Muscle layer of duodenum (tissue), 2 donors: ENCODE measurements at regions not wholly inside any gene's neighbourhood (a gene's known extent, or its start where the extent isn't known, plus 50 kb on each side); places are given as distances from the start of the nearest gene placed in this dataset.

Source experiments
- H3K27ac ChIP-seq: one replicate; pipeline ENCODE4 v1.7.0; 2013; ENCODE audit warnings: mild to moderate bottlenecking, low read length
- H3K27me3 ChIP-seq: one replicate; pipeline ENCODE4 v1.7.0; 2013; ENCODE audit warnings: low read depth, mild to moderate bottlenecking, control low read depth, low read length
- H3K36me3 ChIP-seq, 2 donors: one replicate each; pipeline ENCODE4 v1.7.0; 2013; ENCODE audit warnings: low read length in 2 of 2, control low read depth in 1 of 2, mild to moderate bottlenecking in 1 of 2; ENCODE audit not compliant: insufficient read depth in 2 of 2, control insufficient read depth in 1 of 2
- H3K4me1 ChIP-seq, 2 donors: one replicate each; pipeline ENCODE4 v1.7.0; 2013; ENCODE audit warnings: low read length in 2 of 2, mild to moderate bottlenecking in 2 of 2, control low read depth in 1 of 2, moderate library complexity in 1 of 2; ENCODE audit not compliant: insufficient read depth in 2 of 2, control insufficient read depth in 1 of 2
- H3K4me3 ChIP-seq, 2 donors: one replicate each; pipeline ENCODE4 v1.7.0; 2013; ENCODE audit warnings: low read length in 2 of 2, low read depth in 1 of 2, mild to moderate bottlenecking in 1 of 2
- H3K9me3 ChIP-seq, 2 donors: one replicate each; pipeline ENCODE4 v1.7.0; 2013; ENCODE audit warnings: low read length in 2 of 2, control low read depth in 1 of 2, mild to moderate bottlenecking in 1 of 2; ENCODE audit not compliant: control insufficient read depth in 1 of 2
- donor health status: healthy.

DNA sequence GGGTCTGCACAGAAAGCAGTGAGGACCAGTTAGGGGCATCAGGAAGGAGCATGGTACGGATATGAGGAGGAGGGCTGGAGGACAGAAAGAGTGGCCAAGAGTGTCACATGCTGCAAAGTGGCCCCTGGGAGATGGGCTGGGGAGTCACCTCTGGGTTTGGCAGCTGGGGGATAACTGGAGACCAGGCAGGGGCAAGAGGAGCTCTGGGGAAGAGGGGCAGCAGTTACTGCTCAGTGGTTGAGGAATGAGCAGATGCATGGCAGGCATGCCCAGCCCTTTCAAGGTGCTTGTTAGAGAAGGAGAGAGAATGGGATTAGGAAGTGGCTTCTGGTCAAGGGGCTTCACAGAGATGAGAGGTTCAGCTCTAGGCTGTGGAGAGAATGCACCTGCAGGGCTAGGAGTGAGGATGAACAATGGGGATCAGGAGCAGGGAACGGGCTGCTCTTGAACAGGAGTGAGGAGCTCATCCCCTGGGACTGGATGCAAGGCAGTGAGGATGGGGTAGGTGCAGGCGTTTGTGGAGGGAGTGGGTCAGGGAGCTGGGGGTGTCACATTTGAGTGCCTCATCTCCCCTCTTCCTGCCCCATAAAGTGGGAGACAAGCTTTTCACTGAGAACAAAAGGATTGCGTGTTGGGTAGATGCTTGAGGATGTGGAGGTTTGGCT lies 127.5 kb downstream of the PAPOLA start:
- Histone ChIP-seq H3K4me3 (no peak overlapping the region), H3K4me1 (no peaks in the 10 kb centered on the region), H3K27ac (no peak overlapping the region), H3K36me3 (no peaks in the 10 kb centered on the region), H3K9me3 (peaks cover 0 to 12% of the 10 kb centered on the region in 2 donors), H3K27me3 (no peaks in the 10 kb centered on the region)

DNA sequence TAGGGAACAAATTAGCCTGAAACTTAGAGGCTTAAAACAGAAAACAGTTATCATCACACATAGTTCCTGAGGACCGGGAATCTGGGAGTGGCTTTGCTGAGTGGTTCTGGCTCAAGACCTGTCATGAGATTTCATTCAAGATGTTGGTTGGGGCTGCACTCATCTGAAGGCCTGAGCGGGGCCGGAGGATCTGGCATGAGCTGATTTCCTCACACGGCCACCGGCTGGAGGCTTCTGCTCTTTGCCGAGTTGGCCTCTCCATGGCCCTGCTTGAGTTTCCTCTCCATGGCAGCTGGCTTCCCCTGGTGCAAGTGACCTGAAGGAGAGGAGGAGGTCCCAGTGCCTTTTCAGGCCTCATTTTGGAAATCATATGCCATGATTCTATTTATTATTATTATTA lies 128.1 kb downstream of the PAPOLA start:
- peaks cover 0 to 12% of the 10 kb centered on the region in 2 donors for H3K9me3 ChIP-seq
- no peak overlapping the region for H3K4me3 ChIP-seq
- no peaks in the 10 kb centered on the region for H3K36me3 ChIP-seq
- no peaks in the 10 kb centered on the region for H3K4me1 ChIP-seq
- H3K27me3 ChIP-seq: no peaks in the 10 kb centered on the region
- H3K27ac ChIP-seq: no peak overlapping the region

DNA sequence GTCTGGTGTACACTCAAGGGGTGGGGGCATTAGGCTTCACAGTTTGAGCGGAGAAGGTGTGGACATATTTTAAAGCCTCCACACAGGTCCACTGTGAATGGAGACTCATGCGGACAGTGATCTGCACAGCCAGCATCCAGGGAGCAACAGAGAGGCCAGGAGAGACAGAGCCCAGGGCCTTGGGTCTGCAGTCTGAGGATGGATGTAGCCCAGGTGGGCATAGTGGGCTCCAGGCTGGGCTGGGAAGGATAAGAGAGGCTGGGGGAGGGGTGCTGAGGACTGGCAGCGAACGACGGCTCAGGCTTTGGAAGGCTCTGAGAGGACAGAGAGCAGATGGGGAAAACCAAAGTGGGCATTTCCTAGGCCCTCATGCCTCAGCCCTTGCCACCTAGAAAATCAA lies 128.8 kb downstream of the PAPOLA start:
- Histone ChIP-seq H3K4me3 (no peak overlapping the region), H3K27me3 (no peaks in the 10 kb centered on the region), H3K9me3 (peaks cover 0 to 14% of the 10 kb centered on the region in 2 donors)

DNA sequence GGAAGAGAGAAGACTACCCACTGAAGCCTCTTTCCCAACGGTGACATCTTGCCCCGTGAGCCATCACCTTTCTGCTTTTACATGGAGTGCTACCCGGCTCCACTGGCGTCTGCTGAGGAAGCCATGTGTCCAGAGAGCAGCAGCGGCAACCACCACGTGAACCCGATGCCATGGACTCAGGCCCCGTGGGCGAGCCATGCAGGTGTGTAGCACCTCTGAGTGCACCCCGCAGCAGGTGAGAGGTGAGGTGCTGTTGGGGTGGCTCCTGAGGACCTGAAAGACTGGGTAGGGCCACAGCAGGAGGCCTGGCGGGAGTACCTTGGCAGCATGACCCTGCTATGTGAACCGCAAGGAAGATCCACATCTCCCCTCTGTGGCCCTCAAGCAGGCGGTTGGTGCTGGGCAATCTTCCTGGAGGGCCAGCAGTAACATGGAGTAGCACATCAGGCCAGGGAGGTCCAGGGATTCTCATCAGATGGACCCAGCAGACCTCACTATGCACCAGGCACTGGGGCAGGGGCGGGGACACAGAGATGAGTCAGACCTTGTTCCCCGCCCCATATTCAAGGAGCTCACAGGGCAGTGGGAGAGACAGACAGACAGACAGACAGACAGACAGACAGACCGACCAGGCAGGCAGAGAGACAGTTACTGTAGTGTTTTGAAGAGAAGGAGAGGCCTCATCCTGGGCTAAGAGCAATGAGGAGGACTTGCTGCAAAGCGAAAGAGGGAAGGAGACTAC lies 129.6 kb downstream of the PAPOLA start:
- no peaks in the 10 kb centered on the region for H3K27me3 ChIP-seq
- no peaks in the 10 kb centered on the region for H3K36me3 ChIP-seq
- H3K4me1 ChIP-seq: no peaks in the 10 kb centered on the region
- no peak overlapping the region for H3K27ac ChIP-seq
- no peak overlapping the region for H3K4me3 ChIP-seq
- peaks cover 0 to 16% of the 10 kb centered on the region in 2 donors for H3K9me3 ChIP-seq

More for the DNA sequence above, 128.8 kb downstream of the PAPOLA start:
- H3K4me1 ChIP-seq: no peaks in the 10 kb centered on the region
- H3K27ac ChIP-seq: no peak overlapping the region
- no peaks in the 10 kb centered on the region for H3K36me3 ChIP-seq

DNA sequence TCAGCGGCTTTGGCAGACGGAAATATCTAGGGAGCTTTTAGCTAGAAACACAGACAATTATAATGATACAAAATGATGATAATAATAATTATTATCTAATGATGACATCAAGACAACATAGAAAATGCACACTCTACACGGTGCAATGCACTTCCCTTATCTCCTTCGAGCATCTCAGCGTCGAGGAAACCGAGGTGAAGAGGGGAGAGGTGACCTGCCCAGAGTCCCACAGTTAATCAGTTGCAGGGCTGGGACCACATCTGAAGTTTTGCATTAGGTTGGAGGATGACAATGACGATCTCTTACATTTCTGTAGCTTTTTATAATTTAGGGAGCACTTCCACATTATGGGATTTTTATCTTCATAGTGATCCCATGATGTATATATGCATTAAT lies 130.2 kb downstream of the PAPOLA start:
- H3K36me3 ChIP-seq: no peaks in the 10 kb centered on the region
- H3K27ac ChIP-seq: no peak overlapping the region
- H3K9me3 ChIP-seq: peaks cover 0 to 16% of the 10 kb centered on the region in 2 donors
- H3K4me1 ChIP-seq: no peaks in the 10 kb centered on the region
- H3K4me3 ChIP-seq: no peak overlapping the region
- H3K27me3 ChIP-seq: no peaks in the 10 kb centered on the region

DNA sequence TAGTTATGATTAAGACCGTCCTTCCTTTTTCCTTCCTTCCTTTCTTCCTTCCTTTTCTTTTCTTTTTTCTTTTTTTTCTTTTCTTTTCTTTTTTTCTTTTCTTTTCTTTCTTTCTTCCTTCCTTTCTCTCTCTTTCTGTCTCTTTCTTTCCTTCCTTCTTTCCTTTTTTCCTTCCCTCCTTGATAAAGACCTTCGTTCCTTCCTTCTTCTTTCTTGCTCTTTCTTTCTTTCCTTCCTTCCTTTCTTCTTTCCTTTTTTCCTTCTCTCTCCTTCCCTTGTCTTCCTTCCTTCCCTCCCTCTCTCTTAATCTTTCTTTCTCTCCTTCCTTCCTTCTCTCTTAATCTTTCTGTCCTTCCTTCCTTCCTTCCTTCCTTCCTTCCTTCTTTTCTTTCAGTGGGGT lies 130.9 kb downstream of the PAPOLA start:
- Histone ChIP-seq H3K27me3 (no peaks in the 10 kb centered on the region), H3K27ac (no peak overlapping the region), H3K4me1 (no peaks in the 10 kb centered on the region), H3K4me3 (no peak overlapping the region), H3K9me3 (peaks cover 0 to 16% of the 10 kb centered on the region in 2 donors), H3K36me3 (no peaks in the 10 kb centered on the region)

DNA sequence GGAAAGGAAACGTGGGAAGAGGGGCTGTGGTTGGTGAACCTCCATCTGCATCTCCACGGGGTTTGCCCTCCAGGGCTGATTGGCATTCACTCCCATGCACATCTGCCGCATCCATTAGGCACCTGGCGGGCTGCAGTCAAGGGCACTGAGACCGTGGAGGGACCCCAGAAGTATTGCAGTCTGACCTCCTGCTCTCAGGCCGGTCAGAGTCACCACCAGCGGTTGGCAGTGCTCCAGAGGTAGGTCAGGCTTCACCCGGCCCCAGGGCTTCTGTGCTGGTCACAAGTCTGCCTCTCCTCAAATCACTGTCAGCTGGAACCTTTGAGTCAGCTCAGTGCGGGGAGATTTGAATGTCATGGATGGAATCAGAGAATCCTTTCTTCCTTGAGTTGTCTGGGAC lies 132.3 kb downstream of the PAPOLA start:
- no peak overlapping the region for H3K4me3 ChIP-seq
- H3K27me3 ChIP-seq: no peaks in the 10 kb centered on the region
- H3K4me1 ChIP-seq: no peaks in the 10 kb centered on the region
- H3K36me3 ChIP-seq: no peaks in the 10 kb centered on the region
- peaks cover 0 to 14% of the 10 kb centered on the region in 2 donors for H3K9me3 ChIP-seq
- no peak overlapping the region for H3K27ac ChIP-seq

DNA sequence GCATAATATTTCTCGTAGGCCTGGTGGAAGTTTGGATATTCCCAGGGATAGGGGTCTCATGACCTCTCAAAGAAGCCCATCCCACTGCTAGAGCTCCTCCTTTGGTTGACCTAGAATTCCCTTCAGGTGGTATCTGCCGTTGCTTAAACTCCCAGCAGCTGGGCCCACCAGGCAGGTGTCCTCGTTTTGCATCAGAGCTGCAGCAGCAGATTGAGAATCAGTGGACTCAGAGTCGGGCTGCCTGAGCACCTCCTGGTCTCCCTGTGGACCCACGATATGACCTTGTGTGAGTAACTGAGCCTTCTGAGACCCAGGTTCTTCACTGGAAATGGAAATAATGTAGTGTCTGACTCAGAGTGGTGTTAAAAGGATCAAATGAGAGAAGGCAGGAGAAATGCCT lies 132.7 kb downstream of the PAPOLA start:
- H3K27me3 ChIP-seq: no peaks in the 10 kb centered on the region
- H3K4me3 ChIP-seq: no peak overlapping the region
- no peaks in the 10 kb centered on the region for H3K4me1 ChIP-seq
- peaks cover 0 to 10% of the 10 kb centered on the region in 2 donors for H3K9me3 ChIP-seq
- no peak overlapping the region for H3K27ac ChIP-seq
- no peaks in the 10 kb centered on the region for H3K36me3 ChIP-seq

DNA sequence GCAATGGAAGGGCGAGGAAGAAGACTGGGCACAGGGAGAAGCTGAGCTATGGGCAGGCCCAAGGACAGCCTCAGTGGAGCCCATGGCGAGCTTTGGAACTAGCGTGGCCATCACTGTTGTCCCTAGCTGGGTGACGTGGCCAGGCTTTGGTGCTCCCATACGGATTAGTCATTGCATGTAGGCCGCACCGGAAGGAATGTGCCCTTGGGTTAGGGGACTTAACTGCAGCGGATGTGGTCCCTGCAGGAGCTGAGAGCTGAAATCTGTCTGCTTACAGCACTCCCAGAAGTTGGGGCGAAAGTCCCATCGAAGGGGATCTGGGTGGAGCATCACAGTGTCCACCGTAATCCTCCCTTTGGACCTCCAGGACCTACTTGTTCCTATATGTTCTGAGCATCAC lies 133.7 kb downstream of the PAPOLA start:
- Histone ChIP-seq H3K27me3 (no peaks in the 10 kb centered on the region), H3K4me3 (no peak overlapping the region), H3K27ac (no peak overlapping the region), H3K36me3 (no peaks in the 10 kb centered on the region), H3K9me3 (peaks cover 0 to 4% of the 10 kb centered on the region in 2 donors), H3K4me1 (no peaks in the 10 kb centered on the region)

DNA sequence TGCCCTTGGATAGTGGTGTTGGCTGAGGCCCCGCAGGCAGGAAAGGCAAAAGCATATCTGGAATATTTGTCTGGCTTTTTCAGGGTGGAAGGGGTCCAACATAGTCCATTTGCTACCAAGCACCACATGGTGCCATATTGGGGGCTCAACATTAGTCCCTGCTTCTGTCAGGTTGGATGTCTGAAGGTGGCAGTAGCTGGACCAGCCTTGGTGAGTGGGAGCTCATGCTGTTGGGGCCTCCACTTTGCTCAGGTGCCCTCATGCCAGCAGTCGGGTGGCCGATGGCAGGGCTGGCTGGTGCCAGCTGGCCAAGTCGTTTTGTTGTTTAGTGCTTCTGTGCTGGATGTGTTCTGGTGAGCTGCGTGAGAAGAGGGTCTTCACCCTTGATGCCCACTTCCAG lies 135.3 kb downstream of the PAPOLA start:
- H3K36me3 ChIP-seq: no peaks in the 10 kb centered on the region
- peaks cover 0 to 4% of the 10 kb centered on the region in 2 donors for H3K9me3 ChIP-seq
- H3K27ac ChIP-seq: no peak overlapping the region
- H3K4me3 ChIP-seq: no peak overlapping the region
- no peaks in the 10 kb centered on the region for H3K4me1 ChIP-seq
- H3K27me3 ChIP-seq: no peaks in the 10 kb centered on the region

DNA sequence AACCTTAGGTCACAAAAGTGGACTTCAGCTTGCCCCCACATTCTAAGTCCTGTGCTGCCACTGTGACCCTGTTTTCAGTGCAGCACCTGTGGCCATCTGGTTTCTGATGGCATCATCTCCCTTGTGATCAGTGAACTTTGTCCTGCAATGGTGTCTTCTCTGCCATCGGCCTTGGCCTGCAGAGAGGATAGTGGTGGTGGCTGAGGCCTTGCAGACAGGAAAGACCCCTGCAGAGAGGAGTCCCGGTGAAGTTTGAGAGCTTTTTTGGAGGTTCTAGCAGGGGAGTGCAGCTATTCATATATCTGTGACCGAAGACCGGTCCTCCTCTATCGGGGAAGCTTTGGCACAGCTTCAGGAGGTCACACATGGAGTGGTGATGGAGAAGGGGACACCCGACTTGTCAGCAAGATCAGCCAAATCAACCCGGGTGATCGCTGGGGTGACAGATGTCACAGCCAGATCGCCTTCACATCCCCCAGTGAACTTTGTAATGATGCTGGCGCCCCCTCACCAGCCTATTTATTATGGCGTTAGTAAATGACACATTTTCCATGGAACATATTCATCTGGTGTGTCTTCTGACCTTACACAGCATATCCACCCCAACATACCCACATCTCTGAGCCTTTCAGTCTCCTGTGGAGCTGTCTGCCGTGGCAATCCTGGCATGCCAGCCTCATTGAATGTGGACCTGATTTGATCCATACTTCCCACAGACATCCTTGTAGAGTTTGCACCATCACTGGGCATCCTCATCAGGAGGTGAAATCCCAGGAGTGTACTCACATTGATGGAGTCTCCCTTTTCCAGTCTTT lies 136.1 kb downstream of the PAPOLA start:
- H3K9me3 ChIP-seq: peaks cover 0 to 4% of the 10 kb centered on the region in 2 donors
- no peaks in the 10 kb centered on the region for H3K27me3 ChIP-seq
- no peak overlapping the region for H3K4me3 ChIP-seq
- H3K27ac ChIP-seq: no peak overlapping the region
- H3K36me3 ChIP-seq: no peaks in the 10 kb centered on the region
- H3K4me1 ChIP-seq: no peaks in the 10 kb centered on the region
